ENCODE measurements at regions not wholly inside any gene's neighbourhood (a gene's known extent, or its start where the extent isn't known, plus 50 kb on each side); places are given as distances from the start of the nearest gene placed in this dataset.

- Histone ChIP-seq H2BK12ac (ENCODE audit: low read length) (no peak overlapping the region), H3K4me2 (ENCODE audit: insufficient read depth, low read length, poor library complexity, severe bottlenecking) (no peak overlapping the region), H2BK5ac (ENCODE audit: low read length) (no peak overlapping the region), H2AK5ac (ENCODE audit: low read depth, low read length) (no peak overlapping the region), H2BK15ac (ENCODE audit: low read length) (no peak overlapping the region), H2BK120ac (ENCODE audit: low read depth, low read length) (no peak overlapping the region), H3K23ac (ENCODE audit: low read depth, low read length, poor library complexity) (no peak overlapping the region), H3K79me1 (ENCODE audit: low read depth, low read length) (no peaks in the 10 kb centered on the region), H2AFZ (ENCODE audit: low read length) (no peak overlapping the region), H3K4ac (ENCODE audit: low read length) (no peak overlapping the region), H3K27ac (replicated peaks; ENCODE audit: low read length) (no peak overlapping the region), H3K9ac (ENCODE audit: low read depth, low read length, poor library complexity) (no peak overlapping the region), H3K14ac (ENCODE audit: low read length) (no peak overlapping the region), H3K9me3 (replicated peaks in 1 of 2; ENCODE audit: control insufficient read depth in 2 of 2, insufficient read depth in 1 of 2, low read depth in 1 of 2, low read length in 2 of 2) (no peaks in the 10 kb centered on the region), H3K4me3 (ENCODE audit: low read length in 2 of 2) (no peak overlapping the region), H3K27me3 (ENCODE audit: control insufficient read depth in 3 of 3, insufficient read depth in 3 of 3, low read depth in 1 of 3, low read length in 3 of 3) (no peaks in the 10 kb centered on the region), H4K91ac (ENCODE audit: low read depth, low read length, poor library complexity) (no peak overlapping the region), H4K8ac (ENCODE audit: low read depth, low read length) (no peak overlapping the region), H3K36me3 (replicated peaks in 1 of 2; ENCODE audit: control insufficient read depth in 2 of 2, insufficient read depth in 2 of 2, low read length in 2 of 2) (no peaks in the 10 kb centered on the region), H3K4me1 (ENCODE audit: control insufficient read depth in 2 of 2, insufficient read depth in 1 of 2, low read depth in 1 of 2, low read length in 2 of 2) (no peaks in the 10 kb centered on the region), H3K18ac (ENCODE audit: low read length) (no peak overlapping the region)
- no CpG with 5 or more reads among the region's 3 CpGs for WGBS, 2 donors (ENCODE audit: extremely low coverage in 2 of 2, insufficient read length in 2 of 2, insufficient replicate concordance in 1 of 2)
- no peak for DNase-seq (ENCODE audit: low spot score)
Measured at GRCh38 chr4:157942017-157942416, 230.8 kb downstream of the GASK1B start.

GRCh38 chr4:157934151-157934550 lies 238.7 kb downstream of the GASK1B start:
- no peak overlapping the region for H2AFZ ChIP-seq (ENCODE audit: low read length)
- H3K27ac ChIP-seq (replicated peaks; ENCODE audit: low read length), result no peak overlapping the region
- H3K4me3 ChIP-seq (ENCODE audit: low read length in 2 of 2), result no peak overlapping the region
- H2BK5ac ChIP-seq (ENCODE audit: low read length), result no peak overlapping the region
- no peaks in the 10 kb centered on the region for H3K36me3 ChIP-seq (replicated peaks in 1 of 2; ENCODE audit: control insufficient read depth in 2 of 2, insufficient read depth in 2 of 2, low read length in 2 of 2)
- no peak for DNase-seq (ENCODE audit: low spot score)
- H3K4me2 ChIP-seq (ENCODE audit: insufficient read depth, low read length, poor library complexity, severe bottlenecking), result no peak overlapping the region
- no peak overlapping the region for H3K9ac ChIP-seq (ENCODE audit: low read depth, low read length, poor library complexity)
- no peaks in the 10 kb centered on the region for H3K9me3 ChIP-seq (replicated peaks in 1 of 2; ENCODE audit: control insufficient read depth in 2 of 2, insufficient read depth in 1 of 2, low read depth in 1 of 2, low read length in 2 of 2)
- H4K91ac ChIP-seq (ENCODE audit: low read depth, low read length, poor library complexity), result no peak overlapping the region
- no CpG with 5 or more reads among the region's 2 CpGs for WGBS, 2 donors (ENCODE audit: extremely low coverage in 2 of 2, insufficient read length in 2 of 2, insufficient replicate concordance in 1 of 2)
- H2BK15ac ChIP-seq (ENCODE audit: low read length), result no peak overlapping the region
- no peaks in the 10 kb centered on the region for H3K79me1 ChIP-seq (ENCODE audit: low read depth, low read length)
- no peak overlapping the region for H3K23ac ChIP-seq (ENCODE audit: low read depth, low read length, poor library complexity)
- H2BK120ac ChIP-seq (ENCODE audit: low read depth, low read length), result no peak overlapping the region
- no peaks in the 10 kb centered on the region for H3K27me3 ChIP-seq (ENCODE audit: control insufficient read depth in 3 of 3, insufficient read depth in 3 of 3, low read depth in 1 of 3, low read length in 3 of 3)
- H3K14ac ChIP-seq (ENCODE audit: low read length), result no peak overlapping the region
- no peak overlapping the region for H2BK12ac ChIP-seq (ENCODE audit: low read length)
- no peak overlapping the region for H2AK5ac ChIP-seq (ENCODE audit: low read depth, low read length)
- no peak overlapping the region for H3K18ac ChIP-seq (ENCODE audit: low read length)
- no peak overlapping the region for H3K4ac ChIP-seq (ENCODE audit: low read length)
- no peak overlapping the region for H4K8ac ChIP-seq (ENCODE audit: low read depth, low read length)
- H3K4me1 ChIP-seq (ENCODE audit: control insufficient read depth in 2 of 2, insufficient read depth in 1 of 2, low read depth in 1 of 2, low read length in 2 of 2), result no peaks in the 10 kb centered on the region

DNA sequence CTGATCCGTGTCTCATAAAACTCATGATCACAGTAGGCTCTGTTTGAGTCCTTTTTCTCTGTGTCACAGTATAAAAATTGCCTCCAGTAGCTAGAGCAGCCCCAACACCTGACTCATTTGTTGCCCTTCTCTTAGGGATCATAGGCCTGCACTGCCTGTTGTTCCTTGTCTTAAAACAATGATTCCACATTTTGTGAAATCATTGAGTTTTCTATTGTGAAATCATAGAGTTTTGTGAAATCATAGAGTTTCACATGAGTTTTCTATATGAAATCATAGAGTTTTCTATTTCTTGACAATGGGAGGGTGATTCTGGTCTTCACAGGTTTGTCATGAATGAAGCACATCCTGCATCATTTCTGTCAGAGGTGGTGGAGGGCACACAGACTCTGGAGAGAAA lies 239.9 kb downstream of the GASK1B start:
- no peak overlapping the region for H2BK12ac ChIP-seq (ENCODE audit: low read length)
- no peak overlapping the region for H3K14ac ChIP-seq (ENCODE audit: low read length)
- H3K27ac ChIP-seq (replicated peaks; ENCODE audit: low read length), result no peak overlapping the region
- no peaks in the 10 kb centered on the region for H3K36me3 ChIP-seq (replicated peaks in 1 of 2; ENCODE audit: control insufficient read depth in 2 of 2, insufficient read depth in 2 of 2, low read length in 2 of 2)
- no peak overlapping the region for H3K9ac ChIP-seq (ENCODE audit: low read depth, low read length, poor library complexity)
- no CpG with 5 or more reads among the region's 1 CpG for WGBS, 2 donors (ENCODE audit: extremely low coverage in 2 of 2, insufficient read length in 2 of 2, insufficient replicate concordance in 1 of 2)
- H2AK5ac ChIP-seq (ENCODE audit: low read depth, low read length), result no peak overlapping the region
- no peaks in the 10 kb centered on the region for H3K4me1 ChIP-seq (ENCODE audit: control insufficient read depth in 2 of 2, insufficient read depth in 1 of 2, low read depth in 1 of 2, low read length in 2 of 2)
- H3K4ac ChIP-seq (ENCODE audit: low read length), result no peak overlapping the region
- no peak overlapping the region for H3K23ac ChIP-seq (ENCODE audit: low read depth, low read length, poor library complexity)
- no peak overlapping the region for H2BK120ac ChIP-seq (ENCODE audit: low read depth, low read length)
- no peak for DNase-seq (ENCODE audit: low spot score)
- no peak overlapping the region for H3K18ac ChIP-seq (ENCODE audit: low read length)
- H2BK5ac ChIP-seq (ENCODE audit: low read length), result no peak overlapping the region
- no peak overlapping the region for H3K4me3 ChIP-seq (ENCODE audit: low read length in 2 of 2)
- H3K79me1 ChIP-seq (ENCODE audit: low read depth, low read length), result no peaks in the 10 kb centered on the region
- no peak overlapping the region for H4K91ac ChIP-seq (ENCODE audit: low read depth, low read length, poor library complexity)
- no peak overlapping the region for H2BK15ac ChIP-seq (ENCODE audit: low read length)
- no peak overlapping the region for H3K4me2 ChIP-seq (ENCODE audit: insufficient read depth, low read length, poor library complexity, severe bottlenecking)
- no peaks in the 10 kb centered on the region for H3K9me3 ChIP-seq (replicated peaks in 1 of 2; ENCODE audit: control insufficient read depth in 2 of 2, insufficient read depth in 1 of 2, low read depth in 1 of 2, low read length in 2 of 2)
- H2AFZ ChIP-seq (ENCODE audit: low read length), result no peak overlapping the region
- H4K8ac ChIP-seq (ENCODE audit: low read depth, low read length), result no peak overlapping the region
- H3K27me3 ChIP-seq (ENCODE audit: control insufficient read depth in 3 of 3, insufficient read depth in 3 of 3, low read depth in 1 of 3, low read length in 3 of 3), result no peaks in the 10 kb centered on the region

DNA sequence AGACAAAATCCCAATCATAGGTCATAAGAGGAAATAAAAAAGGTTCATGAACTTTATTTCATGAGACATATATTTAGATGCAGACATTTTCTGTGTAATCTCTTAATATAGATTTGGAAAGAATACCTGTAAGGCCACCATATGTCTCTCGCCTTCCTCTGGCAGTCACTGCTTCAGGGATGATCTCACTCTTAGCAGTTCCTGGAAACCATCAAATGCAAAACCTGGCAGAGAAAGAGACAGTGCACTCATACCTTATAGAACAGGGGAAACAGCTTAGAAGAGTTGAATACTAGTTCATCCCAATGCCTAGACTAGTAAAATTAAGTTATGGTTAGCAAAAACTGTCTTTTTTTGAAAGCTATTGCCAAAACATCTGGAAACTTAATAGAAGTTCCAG lies 243.3 kb downstream of the GASK1B start:
- no peak overlapping the region for H4K91ac ChIP-seq (ENCODE audit: low read depth, low read length, poor library complexity)
- no peak for DNase-seq (ENCODE audit: low spot score)
- no peaks in the 10 kb centered on the region for H3K9me3 ChIP-seq (replicated peaks in 1 of 2; ENCODE audit: control insufficient read depth in 2 of 2, insufficient read depth in 1 of 2, low read depth in 1 of 2, low read length in 2 of 2)

More for the DNA sequence above, 243.3 kb downstream of the GASK1B start:
- H3K9ac ChIP-seq (ENCODE audit: low read depth, low read length, poor library complexity), result no peak overlapping the region
- no peak overlapping the region for H4K8ac ChIP-seq (ENCODE audit: low read depth, low read length)
- no peak overlapping the region for H2BK120ac ChIP-seq (ENCODE audit: low read depth, low read length)
- no peaks in the 10 kb centered on the region for H3K4me1 ChIP-seq (ENCODE audit: control insufficient read depth in 2 of 2, insufficient read depth in 1 of 2, low read depth in 1 of 2, low read length in 2 of 2)
- H3K36me3 ChIP-seq (replicated peaks in 1 of 2; ENCODE audit: control insufficient read depth in 2 of 2, insufficient read depth in 2 of 2, low read length in 2 of 2), result no peaks in the 10 kb centered on the region
- WGBS, 2 donors (ENCODE audit: extremely low coverage in 2 of 2, insufficient read length in 2 of 2, insufficient replicate concordance in 1 of 2), result no CpG with 5 or more reads among the region's 1 CpG
- H3K4me2 ChIP-seq (ENCODE audit: insufficient read depth, low read length, poor library complexity, severe bottlenecking), result no peak overlapping the region
- H2BK5ac ChIP-seq (ENCODE audit: low read length), result no peak overlapping the region
- H3K4ac ChIP-seq (ENCODE audit: low read length), result no peak overlapping the region
- H3K4me3 ChIP-seq (ENCODE audit: low read length in 2 of 2), result no peak overlapping the region
- no peak overlapping the region for H3K18ac ChIP-seq (ENCODE audit: low read length)
- H3K14ac ChIP-seq (ENCODE audit: low read length), result no peak overlapping the region
- H3K27ac ChIP-seq (replicated peaks; ENCODE audit: low read length), result no peak overlapping the region
- H3K23ac ChIP-seq (ENCODE audit: low read depth, low read length, poor library complexity), result no peak overlapping the region
- no peak overlapping the region for H2BK15ac ChIP-seq (ENCODE audit: low read length)
- H3K27me3 ChIP-seq (ENCODE audit: control insufficient read depth in 3 of 3, insufficient read depth in 3 of 3, low read depth in 1 of 3, low read length in 3 of 3), result no peaks in the 10 kb centered on the region
- H2BK12ac ChIP-seq (ENCODE audit: low read length), result no peak overlapping the region
- H2AK5ac ChIP-seq (ENCODE audit: low read depth, low read length), result no peak overlapping the region
- H2AFZ ChIP-seq (ENCODE audit: low read length), result no peak overlapping the region
- no peaks in the 10 kb centered on the region for H3K79me1 ChIP-seq (ENCODE audit: low read depth, low read length)
